SJSA1 (cell line): ENCODE measurements at regions not wholly inside any gene's neighbourhood (a gene's known extent, or its start where the extent isn't known, plus 50 kb on each side); places are given as distances from the start of the nearest gene placed in this dataset.

Experiments
- DNase-seq, 2 experiments: peaks; one replicate each; pipeline ENCODE4 v3.0.0-alpha.2; 2015 to 2020; ENCODE audit warnings: low spot score in 2 of 2, low read depth in 1 of 2
- H3K27ac ChIP-seq: fragments of 250-450 bp; sonication (Bioruptor Pico); 2 replicates; pipeline ENCODE4 v1.5.1; 2020; ENCODE audit warnings: mild to moderate bottlenecking, moderate library complexity
- H3K27me3 ChIP-seq: fragments of 250-450 bp; sonication (Bioruptor Pico); replicated peaks from 2 replicates; pipeline ENCODE4 v1.5.1; 2020; ENCODE audit warnings: mild to moderate bottlenecking, moderate library complexity
- H3K36me3 ChIP-seq: fragments of 250-450 bp; sonication (Bioruptor Pico); 2 replicates; pipeline ENCODE4 v1.5.1; 2020; ENCODE audit warnings: mild to moderate bottlenecking
- H3K4me1 ChIP-seq: fragments of 250-450 bp; sonication (Bioruptor Pico); replicated peaks from 2 replicates; pipeline ENCODE4 v1.6.1; 2021; ENCODE audit warnings: mild to moderate bottlenecking
- H3K4me3 ChIP-seq: fragments of 250-450 bp; sonication (Bioruptor Pico); 2 replicates; pipeline ENCODE4 v1.5.1; 2020; ENCODE audit warnings: mild to moderate bottlenecking
- H3K9me3 ChIP-seq: fragments of 250-450 bp; sonication (Bioruptor Pico); replicated peaks from 2 replicates; pipeline ENCODE4 v1.5.1; 2020; ENCODE audit warnings: mild to moderate bottlenecking

GRCh38 chr4:26171501-26171900 lies 149.3 kb upstream of the RBPJ start:
- no peaks in the 10 kb centered on the region for H3K36me3 ChIP-seq
- H3K4me3 ChIP-seq, result no peak overlapping the region
- no peaks in the 10 kb centered on the region for H3K9me3 ChIP-seq
- H3K27ac ChIP-seq, result no peak overlapping the region
- DNase-seq, result no peak
- H3K4me1 ChIP-seq, result peaks cover 39% of the 10 kb centered on the region
- no peaks in the 10 kb centered on the region for H3K27me3 ChIP-seq

GRCh38 chr4:26171941-26172340 lies 148.9 kb upstream of the RBPJ start:
- no peaks in the 10 kb centered on the region for H3K9me3 ChIP-seq
- no peak overlapping the region for H3K27ac ChIP-seq
- no peaks in the 10 kb centered on the region for H3K27me3 ChIP-seq
- DNase-seq, result peak; percentile 52 to 58
- no peaks in the 10 kb centered on the region for H3K36me3 ChIP-seq
- peaks cover 42% of the 10 kb centered on the region for H3K4me1 ChIP-seq
- H3K4me3 ChIP-seq, result no peak overlapping the region

GRCh38 chr4:26173619-26174018 lies 147.2 kb upstream of the RBPJ start:
- no peaks in the 10 kb centered on the region for H3K9me3 ChIP-seq
- H3K36me3 ChIP-seq, result no peaks in the 10 kb centered on the region
- H3K4me3 ChIP-seq, result no peak overlapping the region
- no peaks in the 10 kb centered on the region for H3K27me3 ChIP-seq
- H3K27ac ChIP-seq, result no peak overlapping the region
- peaks cover 42% of the 10 kb centered on the region for H3K4me1 ChIP-seq
- peak; percentile 58 to 66 for DNase-seq

GRCh38 chr4:26174027-26174426 lies 146.8 kb upstream of the RBPJ start:
- no peak for DNase-seq
- no peaks in the 10 kb centered on the region for H3K27me3 ChIP-seq
- peaks cover 42% of the 10 kb centered on the region for H3K4me1 ChIP-seq
- no peaks in the 10 kb centered on the region for H3K9me3 ChIP-seq
- no peak overlapping the region for H3K27ac ChIP-seq
- no peaks in the 10 kb centered on the region for H3K36me3 ChIP-seq
- no peak overlapping the region for H3K4me3 ChIP-seq

- Histone ChIP-seq H3K27ac (no peak overlapping the region), H3K9me3 (no peaks in the 10 kb centered on the region), H3K4me1 (peaks cover 42% of the 10 kb centered on the region), H3K27me3 (no peaks in the 10 kb centered on the region), H3K4me3 (no peak overlapping the region), H3K36me3 (no peaks in the 10 kb centered on the region)
- no peak for DNase-seq
Measured at GRCh38 chr4:26175006-26175786, 145.6 kb upstream of the RBPJ start.

GRCh38 chr4:26175905-26176470 lies 144.8 kb upstream of the RBPJ start:
- peak in 1 of 2 experiments; percentile 1 for DNase-seq
- Histone ChIP-seq H3K27me3 (no peaks in the 10 kb centered on the region), H3K36me3 (no peaks in the 10 kb centered on the region), H3K4me3 (no peak overlapping the region), H3K27ac (no peak overlapping the region), H3K9me3 (no peaks in the 10 kb centered on the region), H3K4me1 (peaks cover 42% of the 10 kb centered on the region)

- H3K4me3 ChIP-seq, result no peak overlapping the region
- H3K36me3 ChIP-seq, result no peaks in the 10 kb centered on the region
- no peaks in the 10 kb centered on the region for H3K27me3 ChIP-seq
- H3K4me1 ChIP-seq, result peaks cover 42% of the 10 kb centered on the region
- no peaks in the 10 kb centered on the region for H3K9me3 ChIP-seq
- DNase-seq, result peak in 1 of 2 experiments; percentile 1
- H3K27ac ChIP-seq, result no peak overlapping the region
Measured at GRCh38 chr4:26176598-26177149, 144.1 kb upstream of the RBPJ start.

GRCh38 chr4:26178854-26179253 lies 142.0 kb upstream of the RBPJ start:
- Histone ChIP-seq H3K36me3 (no peaks in the 10 kb centered on the region), H3K4me1 (peaks cover 28% of the 10 kb centered on the region), H3K9me3 (no peaks in the 10 kb centered on the region), H3K4me3 (no peak overlapping the region), H3K27ac (no peak overlapping the region), H3K27me3 (no peaks in the 10 kb centered on the region)
- no peak for DNase-seq

GRCh38 chr4:26179316-26179760 lies 141.5 kb upstream of the RBPJ start:
- DNase-seq, result no peak
- no peak overlapping the region for H3K27ac ChIP-seq
- H3K36me3 ChIP-seq, result no peaks in the 10 kb centered on the region
- H3K27me3 ChIP-seq, result no peaks in the 10 kb centered on the region
- no peak overlapping the region for H3K4me3 ChIP-seq
- peaks cover 24% of the 10 kb centered on the region for H3K4me1 ChIP-seq
- no peaks in the 10 kb centered on the region for H3K9me3 ChIP-seq

- DNase-seq, result peak in 1 of 2 experiments; percentile 1
- Histone ChIP-seq H3K27me3 (no peaks in the 10 kb centered on the region), H3K27ac (no peak overlapping the region), H3K4me3 (no peak overlapping the region), H3K4me1 (peaks cover 13% of the 10 kb centered on the region), H3K9me3 (no peaks in the 10 kb centered on the region), H3K36me3 (no peaks in the 10 kb centered on the region)
Measured at GRCh38 chr4:26181616-26182015, 139.2 kb upstream of the RBPJ start.

- Histone ChIP-seq H3K27ac (no peak overlapping the region), H3K36me3 (no peaks in the 10 kb centered on the region), H3K4me1 (peaks cover 11% of the 10 kb centered on the region; the same call in 1 of the 2 replicates), H3K9me3 (no peaks in the 10 kb centered on the region), H3K27me3 (no peaks in the 10 kb centered on the region), H3K4me3 (no peak overlapping the region)
- DNase-seq, result no peak
Measured at GRCh38 chr4:26183017-26183416, 137.8 kb upstream of the RBPJ start.

GRCh38 chr4:26185436-26185835 lies 135.4 kb upstream of the RBPJ start:
- H3K9me3 ChIP-seq, result no peaks in the 10 kb centered on the region
- no peak for DNase-seq
- no peaks in the 10 kb centered on the region for H3K36me3 ChIP-seq
- H3K4me3 ChIP-seq, result no peak overlapping the region
- H3K4me1 ChIP-seq, result peaks cover 11% of the 10 kb centered on the region; the same call in 1 of the 2 replicates
- H3K27ac ChIP-seq, result no peak overlapping the region
- H3K27me3 ChIP-seq, result no peaks in the 10 kb centered on the region

- H3K36me3 ChIP-seq, result no peaks in the 10 kb centered on the region
- H3K27ac ChIP-seq, result no peak overlapping the region
- H3K4me3 ChIP-seq, result no peak overlapping the region
- H3K27me3 ChIP-seq, result no peaks in the 10 kb centered on the region
- H3K4me1 ChIP-seq, result no peaks in the 10 kb centered on the region; the same call in 1 of the 2 replicates
- peak in 1 of 2 experiments; percentile 3 for DNase-seq
- no peaks in the 10 kb centered on the region for H3K9me3 ChIP-seq
Measured at GRCh38 chr4:26191353-26191752, 129.5 kb upstream of the RBPJ start.
